ENCODE measurements at regions not wholly inside any gene's neighbourhood (a gene's known extent, or its start where the extent isn't known, plus 50 kb on each side); places are given as distances from the start of the nearest gene placed in this dataset.
"Not testable (repeated sequence)": the region's sequence is repeated elsewhere in the genome, so short reads cannot be mapped to it uniquely, and the experiment has no call there.

- no peaks in the 10 kb centered on the region for H3K9me3 ChIP-seq (ENCODE audit: low read depth, low read length)
- no peaks in the 10 kb centered on the region for H3K4me1 ChIP-seq (ENCODE audit: insufficient read depth, low read length)
- peaks cover 3% of the 10 kb centered on the region for H3K27me3 ChIP-seq (ENCODE audit: insufficient read depth, low read length)
- H3K4me3 ChIP-seq (ENCODE audit: low read length), result no peak overlapping the region
Observed at GRCh38 chr6:168937054-168937453, 316.6 kb downstream of the THBS2 start.

GRCh38 chr6:168935628-168936010, 318.0 kb downstream of the THBS2 start:
- Histone ChIP-seq H3K4me1 (ENCODE audit: insufficient read depth, low read length) (no peaks in the 10 kb centered on the region), H3K4me3 (ENCODE audit: low read length) (no peak overlapping the region), H3K27me3 (ENCODE audit: insufficient read depth, low read length) (peaks cover 3% of the 10 kb centered on the region), H3K9me3 (ENCODE audit: low read depth, low read length) (no peaks in the 10 kb centered on the region)

GRCh38 chr6:168934660-168935627, 318.7 kb downstream of the THBS2 start:
- H3K4me1 ChIP-seq (ENCODE audit: insufficient read depth, low read length), result no peaks in the 10 kb centered on the region
- no peak overlapping the region for H3K4me3 ChIP-seq (ENCODE audit: low read length)
- no peaks in the 10 kb centered on the region for H3K9me3 ChIP-seq (ENCODE audit: low read depth, low read length)
- H3K27me3 ChIP-seq (ENCODE audit: insufficient read depth, low read length), result peaks cover 3% of the 10 kb centered on the region

GRCh38 chr6:168932171-168932570, 321.5 kb downstream of the THBS2 start:
- H3K9me3 ChIP-seq (ENCODE audit: low read depth, low read length); H3K4me3 ChIP-seq (ENCODE audit: low read length); H3K27me3 ChIP-seq (ENCODE audit: insufficient read depth, low read length); H3K4me1 ChIP-seq (ENCODE audit: insufficient read depth, low read length): not testable (repeated sequence)

- not testable (repeated sequence) for H3K4me3 ChIP-seq (ENCODE audit: low read length); H3K9me3 ChIP-seq (ENCODE audit: low read depth, low read length); H3K27me3 ChIP-seq (ENCODE audit: insufficient read depth, low read length); H3K4me1 ChIP-seq (ENCODE audit: insufficient read depth, low read length)
Observed at GRCh38 chr6:168931072-168931471, 322.6 kb downstream of the THBS2 start.

GRCh38 chr6:168929871-168930450, 323.7 kb downstream of the THBS2 start:
- Histone ChIP-seq H3K4me3 (ENCODE audit: low read length) (no peak overlapping the region), H3K4me1 (ENCODE audit: insufficient read depth, low read length) (no peaks in the 10 kb centered on the region), H3K9me3 (ENCODE audit: low read depth, low read length) (no peaks in the 10 kb centered on the region), H3K27me3 (ENCODE audit: insufficient read depth, low read length) (peaks cover 3% of the 10 kb centered on the region)

GRCh38 chr6:168928012-168928411, 325.6 kb downstream of the THBS2 start:
- Histone ChIP-seq H3K9me3 (ENCODE audit: low read depth, low read length) (no peaks in the 10 kb centered on the region), H3K4me3 (ENCODE audit: low read length) (no peak overlapping the region), H3K27me3 (ENCODE audit: insufficient read depth, low read length) (no peaks in the 10 kb centered on the region), H3K4me1 (ENCODE audit: insufficient read depth, low read length) (no peaks in the 10 kb centered on the region)

- Histone ChIP-seq H3K4me1 (ENCODE audit: insufficient read depth, low read length) (no peaks in the 10 kb centered on the region), H3K4me3 (ENCODE audit: low read length) (no peak overlapping the region), H3K27me3 (ENCODE audit: insufficient read depth, low read length) (no peaks in the 10 kb centered on the region), H3K9me3 (ENCODE audit: low read depth, low read length) (no peaks in the 10 kb centered on the region)
Observed at GRCh38 chr6:168927026-168927425, 326.6 kb downstream of the THBS2 start.

- Histone ChIP-seq H3K4me1 (ENCODE audit: insufficient read depth, low read length) (no peaks in the 10 kb centered on the region), H3K9me3 (ENCODE audit: low read depth, low read length) (no peaks in the 10 kb centered on the region), H3K4me3 (ENCODE audit: low read length) (no peak overlapping the region), H3K27me3 (ENCODE audit: insufficient read depth, low read length) (no peaks in the 10 kb centered on the region)
Observed at GRCh38 chr6:168926306-168926705, 327.3 kb downstream of the THBS2 start.

GRCh38 chr6:168925671-168926070, 328.0 kb downstream of the THBS2 start:
- no peaks in the 10 kb centered on the region for H3K27me3 ChIP-seq (ENCODE audit: insufficient read depth, low read length)
- no peaks in the 10 kb centered on the region for H3K9me3 ChIP-seq (ENCODE audit: low read depth, low read length)
- H3K4me3 ChIP-seq (ENCODE audit: low read length), result no peak overlapping the region
- no peaks in the 10 kb centered on the region for H3K4me1 ChIP-seq (ENCODE audit: insufficient read depth, low read length)

- no peak overlapping the region for H3K4me3 ChIP-seq (ENCODE audit: low read length)
- no peaks in the 10 kb centered on the region for H3K9me3 ChIP-seq (ENCODE audit: low read depth, low read length)
- no peaks in the 10 kb centered on the region for H3K27me3 ChIP-seq (ENCODE audit: insufficient read depth, low read length)
- no peaks in the 10 kb centered on the region for H3K4me1 ChIP-seq (ENCODE audit: insufficient read depth, low read length)
Observed at GRCh38 chr6:168923171-168923570, 330.5 kb downstream of the THBS2 start.

- Histone ChIP-seq H3K9me3 (ENCODE audit: low read depth, low read length) (no peaks in the 10 kb centered on the region), H3K4me3 (ENCODE audit: low read length) (no peak overlapping the region), H3K27me3 (ENCODE audit: insufficient read depth, low read length) (no peaks in the 10 kb centered on the region), H3K4me1 (ENCODE audit: insufficient read depth, low read length) (no peaks in the 10 kb centered on the region)
Observed at GRCh38 chr6:168922436-168922835, 331.2 kb downstream of the THBS2 start.

- H3K27me3 ChIP-seq (ENCODE audit: insufficient read depth, low read length), result no peaks in the 10 kb centered on the region
- no peak overlapping the region for H3K4me3 ChIP-seq (ENCODE audit: low read length)
- no peaks in the 10 kb centered on the region for H3K9me3 ChIP-seq (ENCODE audit: low read depth, low read length)
- H3K4me1 ChIP-seq (ENCODE audit: insufficient read depth, low read length), result no peaks in the 10 kb centered on the region
Observed at GRCh38 chr6:168920289-168920688, 333.4 kb downstream of the THBS2 start.

GRCh38 chr6:168919470-168920179, 334.0 kb downstream of the THBS2 start:
- Histone ChIP-seq H3K4me1 (ENCODE audit: insufficient read depth, low read length) (no peaks in the 10 kb centered on the region), H3K9me3 (ENCODE audit: low read depth, low read length) (no peaks in the 10 kb centered on the region), H3K4me3 (ENCODE audit: low read length) (no peak overlapping the region), H3K27me3 (ENCODE audit: insufficient read depth, low read length) (no peaks in the 10 kb centered on the region)

GRCh38 chr6:168916576-168917211, 337.0 kb downstream of the THBS2 start:
- H3K4me3 ChIP-seq (ENCODE audit: low read length), result no peak overlapping the region
- H3K9me3 ChIP-seq (ENCODE audit: low read depth, low read length), result no peaks in the 10 kb centered on the region
- H3K4me1 ChIP-seq (ENCODE audit: insufficient read depth, low read length), result no peaks in the 10 kb centered on the region
- no peaks in the 10 kb centered on the region for H3K27me3 ChIP-seq (ENCODE audit: insufficient read depth, low read length)

Data from mononuclear cell (primary cell).